HEK293 (cell line): ENCODE measurements at regions not wholly inside any gene's neighbourhood (a gene's known extent, or its start where the extent isn't known, plus 50 kb on each side); places are given as distances from the start of the nearest gene placed in this dataset.

ENCODE experiments used
- CTCF ChIA-PET: fragments of 350-600 bp; formaldehyde crosslinking; extraction: SDS; loops from one replicate; lab custom pipeline; 2021; ENCODE audit warnings: antibody characterized with exemption; lab: Yijun Ruan, JAX
- POLR2A ChIA-PET: fragments of 300-600 bp; formaldehyde crosslinking; extraction: SDS; loops from one replicate; lab custom pipeline; 2020; ENCODE audit warnings: antibody characterized with exemption, inconsistent platforms; lab: Yijun Ruan, JAX
- H3K27ac ChIP-seq: fragments of 200-500 bp; sonication (Bioruptor generic); 2 replicates; pipeline ENCODE4 v1.5.1; 2014; ENCODE audit warnings: low read depth, low read length, control low read depth, inconsistent platforms; ENCODE audit errors: extremely low read depth
- H3K36me3 ChIP-seq, 2 experiments: fragments of 200-500 bp in 1 of 2; sonication (Bioruptor generic) in 1 of 2; 1 replicate in 1 of 2; 2 replicates in 1 of 2; pipeline ENCODE4 v1.5.1; 2014 to 2017; ENCODE audit warnings: inconsistent platforms in 2 of 2, low read length in 2 of 2; ENCODE audit not compliant: control insufficient read depth in 2 of 2, insufficient read depth in 1 of 2
- H3K4me1 ChIP-seq: fragments of 200-500 bp; sonication (Bioruptor generic); 2 replicates; pipeline ENCODE4 v1.5.1; 2014; ENCODE audit warnings: mild to moderate bottlenecking, low read length, inconsistent platforms; ENCODE audit not compliant: control insufficient read depth, insufficient read depth
- H3K4me3 ChIP-seq: 2 replicates; pipeline ENCODE4 v1.5.1; 2011; ENCODE audit warnings: low read depth, mild to moderate bottlenecking, control low read depth, low read length, moderate library complexity
- H3K9me3 ChIP-seq: fragments of 200-500 bp; sonication (Bioruptor generic); 2 replicates; pipeline ENCODE4 v1.5.1; 2014; ENCODE audit warnings: low read depth, low read length, inconsistent platforms; ENCODE audit not compliant: control insufficient read depth, insufficient read depth
- SCRT1 ChIP-seq: fragments of 450-650 bp; formaldehyde crosslinking; IDR thresholded peaks from 2 replicates; pipeline ENCODE4 v1.5.1; 2016; ENCODE audit warnings: missing biosample characterization, missing genetic modification characterization, borderline replicate concordance
- SP2 ChIP-seq: fragments of 450-650 bp; formaldehyde crosslinking; IDR thresholded peaks from 2 replicates; pipeline ENCODE4 v1.5.1; 2016; ENCODE audit warnings: missing biosample characterization, missing genetic modification characterization
- ZBTB21 ChIP-seq: fragments of 450-650 bp; formaldehyde crosslinking; IDR thresholded peaks from 2 replicates; pipeline ENCODE4 v1.5.1; 2017; ENCODE audit warnings: missing biosample characterization, missing genetic modification characterization
- ZBTB48 ChIP-seq: fragments of 450-650 bp; formaldehyde crosslinking; IDR thresholded peaks from 2 replicates; pipeline ENCODE4 v1.5.1; 2016; ENCODE audit warnings: missing biosample characterization, missing genetic modification characterization
- ZBTB8A ChIP-seq: fragments of 450-650 bp; formaldehyde crosslinking; IDR thresholded peaks from 2 replicates; pipeline ENCODE4 v1.5.1; 2016; ENCODE audit warnings: missing biosample characterization, missing genetic modification characterization
- ZFHX2 ChIP-seq: fragments of 450-650 bp; formaldehyde crosslinking; conservative IDR thresholded peaks from 2 replicates; pipeline ENCODE4 v1.5.1; 2016; ENCODE audit warnings: missing biosample characterization, missing genetic modification characterization
- ZFP3 ChIP-seq: fragments of 450-650 bp; formaldehyde crosslinking; IDR thresholded peaks from 2 replicates; pipeline ENCODE4 v1.5.1; 2016; ENCODE audit warnings: low read depth, missing biosample characterization, missing genetic modification characterization
- ZFP41 ChIP-seq: fragments of 450-650 bp; formaldehyde crosslinking; IDR thresholded peaks from 2 replicates; pipeline ENCODE4 v1.5.1; 2016; ENCODE audit warnings: missing biosample characterization, missing genetic modification characterization, borderline replicate concordance
- ZFP69B ChIP-seq: fragments of 450-650 bp; formaldehyde crosslinking; IDR thresholded peaks from 2 replicates; pipeline ENCODE4 v1.5.1; 2016; ENCODE audit warnings: missing biosample characterization, missing genetic modification characterization
- ZNF155 ChIP-seq: fragments of 450-650 bp; formaldehyde crosslinking; IDR thresholded peaks from 2 replicates; pipeline ENCODE4 v1.5.1; 2016; ENCODE audit warnings: missing biosample characterization, missing genetic modification characterization
- ZNF366 ChIP-seq: fragments of 450-650 bp; formaldehyde crosslinking; conservative IDR thresholded peaks from 2 replicates; pipeline ENCODE4 v1.5.1; 2016; ENCODE audit warnings: missing biosample characterization, missing genetic modification characterization
- ZNF394 ChIP-seq: fragments of 450-650 bp; formaldehyde crosslinking; IDR thresholded peaks from 2 replicates; pipeline ENCODE4 v1.5.1; 2016; ENCODE audit warnings: missing biosample characterization, missing genetic modification characterization, mild to moderate bottlenecking, moderate library complexity, borderline replicate concordance
- ZNF416 ChIP-seq: fragments of 450-650 bp; formaldehyde crosslinking; IDR thresholded peaks from 2 replicates; pipeline ENCODE4 v1.5.1; 2016; ENCODE audit warnings: missing biosample characterization, missing genetic modification characterization
- ZNF48 ChIP-seq: fragments of 450-650 bp; formaldehyde crosslinking; IDR thresholded peaks from 2 replicates; pipeline ENCODE4 v1.5.1; 2016; ENCODE audit warnings: missing biosample characterization, missing genetic modification characterization
- ZNF624 ChIP-seq: fragments of 450-650 bp; formaldehyde crosslinking; IDR thresholded peaks from 2 replicates; pipeline ENCODE4 v1.5.1; 2017; ENCODE audit warnings: missing biosample characterization, missing genetic modification characterization
- ZNF76 ChIP-seq: fragments of 450-650 bp; formaldehyde crosslinking; IDR thresholded peaks from 2 replicates; pipeline ENCODE4; 2016; ENCODE audit warnings: low read depth, missing biosample characterization, missing genetic modification characterization, borderline replicate concordance
- ZNF837 ChIP-seq: fragments of 450-650 bp; formaldehyde crosslinking; IDR thresholded peaks from 2 replicates; pipeline ENCODE4 v1.5.1; 2016; ENCODE audit warnings: missing biosample characterization, missing genetic modification characterization
- TF ChIP-seq, protein P1 (sequence below): fragments of 450-650 bp; formaldehyde crosslinking; IDR thresholded peaks from 2 replicates; pipeline ENCODE4 v1.5.1; 2016; ENCODE audit warnings: missing biosample characterization, missing genetic modification characterization, borderline replicate concordance
- TF ChIP-seq, protein P2 (sequence below): fragments of 450-650 bp; formaldehyde crosslinking; IDR thresholded peaks from 2 replicates; pipeline ENCODE4 v1.5.1; 2017; ENCODE audit warnings: missing biosample characterization, missing genetic modification characterization

DNA sequence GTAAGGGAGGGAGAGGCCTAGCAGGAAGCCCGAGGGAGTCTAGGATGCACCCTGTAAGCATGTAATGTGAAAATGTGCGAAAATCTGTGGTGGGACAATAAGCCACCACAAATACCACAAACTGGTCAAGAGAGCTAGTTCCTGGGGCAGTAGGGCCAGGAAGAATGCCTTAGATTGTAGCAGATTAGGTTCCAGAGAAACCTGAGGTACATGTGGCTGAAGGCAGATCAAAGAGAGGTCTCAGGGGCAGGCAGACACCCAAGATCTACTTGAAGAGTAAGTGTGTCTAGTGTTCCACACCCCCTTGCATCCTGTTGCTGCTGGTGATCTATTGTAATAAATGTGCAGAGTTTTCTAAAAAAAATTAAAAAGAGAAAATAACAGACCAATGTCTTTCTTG is 1677.3 kb upstream of the CDH6 start (continued):
- no peak for TF ChIP-seq SP2 (tag by site-specific recombination)
- no peak for TF ChIP-seq ZFP69B (tag by site-specific recombination)
- no peak for TF ChIP-seq ZBTB48 (tag by site-specific recombination)
- no peak for TF ChIP-seq ZNF48 (tag by site-specific recombination)
- TF ChIP-seq ZBTB8A (tag by site-specific recombination) = no peak
- no peak for TF ChIP-seq ZNF366 (tag by site-specific recombination)
- no peak for TF ChIP-seq ZNF624 (tag by site-specific recombination)
- no peak for TF ChIP-seq ZNF837 (tag by site-specific recombination)
- TF ChIP-seq ZFHX2 (tag by site-specific recombination) = no peak
- TF ChIP-seq, protein P1, sequence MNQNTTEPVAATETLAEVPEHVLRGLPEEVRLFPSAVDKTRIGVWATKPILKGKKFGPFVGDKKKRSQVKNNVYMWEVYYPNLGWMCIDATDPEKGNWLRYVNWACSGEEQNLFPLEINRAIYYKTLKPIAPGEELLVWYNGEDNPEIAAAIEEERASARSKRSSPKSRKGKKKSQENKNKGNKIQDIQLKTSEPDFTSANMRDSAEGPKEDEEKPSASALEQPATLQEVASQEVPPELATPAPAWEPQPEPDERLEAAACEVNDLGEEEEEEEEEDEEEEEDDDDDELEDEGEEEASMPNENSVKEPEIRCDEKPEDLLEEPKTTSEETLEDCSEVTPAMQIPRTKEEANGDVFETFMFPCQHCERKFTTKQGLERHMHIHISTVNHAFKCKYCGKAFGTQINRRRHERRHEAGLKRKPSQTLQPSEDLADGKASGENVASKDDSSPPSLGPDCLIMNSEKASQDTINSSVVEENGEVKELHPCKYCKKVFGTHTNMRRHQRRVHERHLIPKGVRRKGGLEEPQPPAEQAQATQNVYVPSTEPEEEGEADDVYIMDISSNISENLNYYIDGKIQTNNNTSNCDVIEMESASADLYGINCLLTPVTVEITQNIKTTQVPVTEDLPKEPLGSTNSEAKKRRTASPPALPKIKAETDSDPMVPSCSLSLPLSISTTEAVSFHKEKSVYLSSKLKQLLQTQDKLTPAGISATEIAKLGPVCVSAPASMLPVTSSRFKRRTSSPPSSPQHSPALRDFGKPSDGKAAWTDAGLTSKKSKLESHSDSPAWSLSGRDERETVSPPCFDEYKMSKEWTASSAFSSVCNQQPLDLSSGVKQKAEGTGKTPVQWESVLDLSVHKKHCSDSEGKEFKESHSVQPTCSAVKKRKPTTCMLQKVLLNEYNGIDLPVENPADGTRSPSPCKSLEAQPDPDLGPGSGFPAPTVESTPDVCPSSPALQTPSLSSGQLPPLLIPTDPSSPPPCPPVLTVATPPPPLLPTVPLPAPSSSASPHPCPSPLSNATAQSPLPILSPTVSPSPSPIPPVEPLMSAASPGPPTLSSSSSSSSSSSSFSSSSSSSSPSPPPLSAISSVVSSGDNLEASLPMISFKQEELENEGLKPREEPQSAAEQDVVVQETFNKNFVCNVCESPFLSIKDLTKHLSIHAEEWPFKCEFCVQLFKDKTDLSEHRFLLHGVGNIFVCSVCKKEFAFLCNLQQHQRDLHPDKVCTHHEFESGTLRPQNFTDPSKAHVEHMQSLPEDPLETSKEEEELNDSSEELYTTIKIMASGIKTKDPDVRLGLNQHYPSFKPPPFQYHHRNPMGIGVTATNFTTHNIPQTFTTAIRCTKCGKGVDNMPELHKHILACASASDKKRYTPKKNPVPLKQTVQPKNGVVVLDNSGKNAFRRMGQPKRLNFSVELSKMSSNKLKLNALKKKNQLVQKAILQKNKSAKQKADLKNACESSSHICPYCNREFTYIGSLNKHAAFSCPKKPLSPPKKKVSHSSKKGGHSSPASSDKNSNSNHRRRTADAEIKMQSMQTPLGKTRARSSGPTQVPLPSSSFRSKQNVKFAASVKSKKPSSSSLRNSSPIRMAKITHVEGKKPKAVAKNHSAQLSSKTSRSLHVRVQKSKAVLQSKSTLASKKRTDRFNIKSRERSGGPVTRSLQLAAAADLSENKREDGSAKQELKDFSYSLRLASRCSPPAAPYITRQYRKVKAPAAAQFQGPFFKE (tag by site-specific recombination) = no peak
- TF ChIP-seq ZNF76 (tag by site-specific recombination) = no peak
- TF ChIP-seq, protein P2, sequence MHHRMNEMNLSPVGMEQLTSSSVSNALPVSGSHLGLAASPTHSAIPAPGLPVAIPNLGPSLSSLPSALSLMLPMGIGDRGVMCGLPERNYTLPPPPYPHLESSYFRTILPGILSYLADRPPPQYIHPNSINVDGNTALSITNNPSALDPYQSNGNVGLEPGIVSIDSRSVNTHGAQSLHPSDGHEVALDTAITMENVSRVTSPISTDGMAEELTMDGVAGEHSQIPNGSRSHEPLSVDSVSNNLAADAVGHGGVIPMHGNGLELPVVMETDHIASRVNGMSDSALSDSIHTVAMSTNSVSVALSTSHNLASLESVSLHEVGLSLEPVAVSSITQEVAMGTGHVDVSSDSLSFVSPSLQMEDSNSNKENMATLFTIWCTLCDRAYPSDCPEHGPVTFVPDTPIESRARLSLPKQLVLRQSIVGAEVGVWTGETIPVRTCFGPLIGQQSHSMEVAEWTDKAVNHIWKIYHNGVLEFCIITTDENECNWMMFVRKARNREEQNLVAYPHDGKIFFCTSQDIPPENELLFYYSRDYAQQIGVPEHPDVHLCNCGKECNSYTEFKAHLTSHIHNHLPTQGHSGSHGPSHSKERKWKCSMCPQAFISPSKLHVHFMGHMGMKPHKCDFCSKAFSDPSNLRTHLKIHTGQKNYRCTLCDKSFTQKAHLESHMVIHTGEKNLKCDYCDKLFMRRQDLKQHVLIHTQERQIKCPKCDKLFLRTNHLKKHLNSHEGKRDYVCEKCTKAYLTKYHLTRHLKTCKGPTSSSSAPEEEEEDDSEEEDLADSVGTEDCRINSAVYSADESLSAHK = no peak

DNA sequence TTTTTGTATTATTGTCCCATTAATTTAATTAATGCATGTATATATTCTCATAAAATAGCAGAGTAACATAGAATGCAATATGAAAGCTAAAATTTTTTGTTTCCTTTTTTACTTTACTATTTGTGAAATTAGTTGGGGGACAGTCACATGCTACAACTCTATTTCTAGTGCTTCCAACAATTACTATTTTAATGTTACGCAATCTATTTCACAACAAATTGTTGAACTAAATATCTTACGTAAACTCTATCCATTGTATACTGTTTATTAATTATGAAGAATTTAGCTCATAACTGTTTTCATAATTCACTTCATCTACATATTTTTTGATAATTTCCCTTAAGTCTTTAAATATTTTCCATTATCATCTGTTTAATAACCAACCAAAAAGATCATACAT is 1685.4 kb upstream of the CDH6 start:
- Histone ChIP-seq H3K27ac (no peak overlapping the region), H3K4me1 (no peaks in the 10 kb centered on the region), H3K9me3 (no peaks in the 10 kb centered on the region; the same call in 1 of the 2 replicates), H3K36me3 (no peaks in the 10 kb centered on the region), H3K4me3 (no peak overlapping the region)
- ChIA-PET CTCF (no interaction called here), POLR2A (no interaction called here)
- TF ChIP-seq ZFP41 (tag by site-specific recombination) (no peak), ZNF394 (tag by site-specific recombination) (no peak)
- TF ChIP-seq, all 188 proteins: peak for 0

DNA sequence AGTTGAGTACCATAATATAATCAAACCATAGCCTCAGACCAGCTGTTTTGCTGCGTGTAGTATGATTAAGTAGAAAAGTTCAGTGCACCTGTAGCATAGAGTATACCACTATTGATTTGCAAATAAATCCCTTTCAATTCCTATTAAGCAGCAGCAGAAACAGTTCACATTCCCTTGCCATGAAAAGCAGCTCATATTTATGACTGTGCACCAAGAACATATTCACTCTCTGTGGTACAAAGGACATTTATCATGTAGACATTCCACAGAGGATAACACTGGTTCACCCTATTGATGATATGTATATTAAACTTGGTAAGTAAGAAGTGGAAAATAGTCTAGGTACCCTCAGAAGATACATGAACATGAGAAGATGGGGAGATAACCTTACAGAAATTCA is 1689.1 kb upstream of the CDH6 start:
- no peaks in the 10 kb centered on the region for H3K36me3 ChIP-seq
- POLR2A ChIA-PET = no interaction called here
- no peak for TF ChIP-seq SCRT1
- no peak for TF ChIP-seq ZNF366 (tag by site-specific recombination)
- TF ChIP-seq ZFP3 (tag by site-specific recombination) = no peak
- TF ChIP-seq ZBTB21 (tag by site-specific recombination) = no peak
- no peak for TF ChIP-seq ZNF155 (tag by site-specific recombination)
- TF ChIP-seq ZNF416 (tag by site-specific recombination) = no peak
- no peak overlapping the region for H3K4me3 ChIP-seq
- no peaks in the 10 kb centered on the region; the same call in 1 of the 2 replicates for H3K9me3 ChIP-seq
- H3K4me1 ChIP-seq = no peaks in the 10 kb centered on the region
- no peak overlapping the region for H3K27ac ChIP-seq
- CTCF ChIA-PET = no interaction called here
